Fibroblast of skin of right biceps (primary cell): ENCODE measurements at regions not wholly inside any gene's neighbourhood (a gene's known extent, or its start where the extent isn't known, plus 50 kb on each side); places are given as distances from the start of the nearest gene placed in this dataset.
A peak's percentile ranks its signal among the peaks of the same experiment; 100 is the strongest.
"Not testable (repeated sequence)": the region's sequence is repeated elsewhere in the genome, so short reads cannot be mapped to it uniquely, and the experiment has no call there.

ENCODE experiments used
- DNase-seq: peaks from one replicate; pipeline ENCODE4 v3.0.0-alpha.2; 2013

- no peak for DNase-seq
These were observed 51.5 kb upstream of the DDR1 start for GRCh38 chr6:30832864-30833263.

- DNase-seq, result no peak
These were observed 53.9 kb upstream of the DDR1 start for GRCh38 chr6:30830438-30830837.

- DNase-seq, result no peak
These were observed 54.6 kb upstream of the DDR1 start for GRCh38 chr6:30829639-30830255.

- no peak for DNase-seq
These were observed 55.3 kb upstream of the DDR1 start for GRCh38 chr6:30829033-30829432.

DNA sequence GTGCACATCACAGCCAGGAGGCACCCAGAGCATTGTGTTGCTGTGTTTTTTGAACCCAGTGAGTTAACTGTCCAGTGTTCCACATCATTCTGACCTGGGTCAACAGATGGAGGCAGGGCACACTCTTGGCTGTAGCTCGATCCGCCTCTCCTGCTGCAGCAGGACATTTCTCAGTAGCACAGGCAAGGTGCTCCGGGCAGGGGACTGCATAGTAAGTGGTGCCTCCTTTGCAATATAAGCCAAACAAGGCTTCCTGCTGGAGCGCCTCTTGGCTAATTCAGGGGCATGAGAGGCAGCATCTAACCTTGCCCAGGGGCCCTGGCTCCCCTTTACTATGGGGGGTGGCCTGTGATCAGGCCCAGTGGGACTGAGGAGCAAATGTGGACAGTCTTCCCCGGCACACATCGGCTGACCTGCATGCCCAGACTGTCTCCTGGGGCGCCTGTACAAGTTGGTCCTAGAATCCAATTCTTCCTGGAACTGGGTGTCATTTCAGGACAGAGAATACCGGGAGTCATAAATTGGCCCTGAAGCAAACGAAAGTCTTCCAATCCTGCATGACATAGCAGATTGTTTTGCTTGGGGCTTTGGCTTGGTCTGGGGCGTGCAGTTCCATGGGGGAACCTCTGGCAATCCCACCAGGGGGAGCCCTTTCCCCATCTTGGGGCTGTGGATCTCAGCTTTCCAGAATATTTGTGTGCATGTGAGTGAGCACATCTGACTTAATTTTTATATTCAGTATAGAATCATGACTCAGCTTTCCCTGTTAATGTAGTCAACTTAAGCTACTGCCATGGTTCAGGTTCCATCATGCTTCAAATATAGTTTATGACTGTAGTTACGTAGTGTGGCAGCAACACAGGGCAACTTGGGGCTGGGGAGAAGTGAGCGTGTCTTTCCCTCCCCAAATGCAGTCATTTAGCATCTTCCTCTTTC lies 56.0 kb upstream of the DDR1 start:
- peak; percentile 89 for DNase-seq

- DNase-seq, result no peak
These were observed 57.4 kb upstream of the DDR1 start for GRCh38 chr6:30826961-30827342.

GRCh38 chr6:30824698-30825097 lies 59.6 kb upstream of the DDR1 start:
- no peak for DNase-seq

DNA sequence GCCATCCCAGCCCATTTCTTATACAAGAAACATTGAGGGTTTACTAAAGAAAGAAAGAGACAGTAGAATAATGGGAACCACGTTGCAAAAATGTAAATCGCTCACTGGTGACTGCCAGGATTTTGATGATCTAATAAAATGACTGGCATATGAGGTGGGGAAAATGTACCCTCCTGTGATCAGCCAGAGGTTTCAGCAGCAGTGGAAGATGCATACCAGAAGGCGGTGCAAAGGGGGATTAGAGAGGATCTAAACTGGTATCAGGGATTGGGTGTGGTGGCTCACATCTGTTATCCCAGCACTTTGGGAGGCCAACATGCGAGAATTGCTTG lies 60.8 kb upstream of the DDR1 start:
- DNase-seq, result no peak

DNA sequence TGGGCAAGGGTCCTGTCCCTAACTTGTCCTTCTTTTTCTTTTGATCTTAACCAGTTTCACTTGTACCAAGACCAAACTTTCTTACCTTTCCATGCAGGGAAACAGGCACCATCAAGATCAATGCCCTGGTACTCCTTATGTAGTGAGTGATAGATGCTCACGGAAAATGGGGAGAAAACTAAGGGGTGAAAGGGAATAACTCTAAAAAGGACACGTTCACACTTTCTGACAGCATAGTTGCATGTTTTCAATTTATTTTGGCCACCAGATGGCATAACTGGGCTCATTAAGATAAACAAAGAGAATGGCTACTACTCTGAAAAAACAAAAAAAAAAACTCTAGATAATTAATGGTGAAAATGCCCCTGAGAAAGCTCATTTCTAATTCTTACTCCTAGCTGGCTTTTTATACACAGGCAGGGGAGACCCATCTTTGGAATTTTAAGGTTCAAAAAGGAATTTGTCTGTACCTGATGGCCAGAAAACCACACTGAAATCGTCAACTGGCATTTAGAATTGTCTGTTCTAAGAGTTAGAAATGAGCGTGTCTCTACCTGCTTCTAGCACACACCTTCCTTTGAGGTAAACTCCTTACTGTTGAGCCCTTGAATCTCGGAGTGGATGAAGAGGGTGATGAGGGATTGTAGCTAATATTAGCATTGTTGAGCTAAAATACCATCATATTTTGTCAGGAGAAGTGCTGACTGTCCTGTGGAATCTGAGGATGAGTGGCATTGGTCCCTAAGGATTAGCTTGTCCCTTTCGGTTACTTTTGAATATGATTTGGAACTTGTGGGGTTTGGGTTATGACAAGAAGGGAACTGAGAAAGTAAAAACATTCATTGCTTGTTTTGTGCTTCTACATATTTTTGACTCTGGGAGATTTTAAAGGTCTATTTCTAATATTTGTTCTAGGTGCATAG lies 62.2 kb upstream of the DDR1 start:
- peak; percentile 40 for DNase-seq

- peak; percentile 84 for DNase-seq
These were observed 64.1 kb upstream of the DDR1 start for GRCh38 chr6:30820193-30820592.

DNA sequence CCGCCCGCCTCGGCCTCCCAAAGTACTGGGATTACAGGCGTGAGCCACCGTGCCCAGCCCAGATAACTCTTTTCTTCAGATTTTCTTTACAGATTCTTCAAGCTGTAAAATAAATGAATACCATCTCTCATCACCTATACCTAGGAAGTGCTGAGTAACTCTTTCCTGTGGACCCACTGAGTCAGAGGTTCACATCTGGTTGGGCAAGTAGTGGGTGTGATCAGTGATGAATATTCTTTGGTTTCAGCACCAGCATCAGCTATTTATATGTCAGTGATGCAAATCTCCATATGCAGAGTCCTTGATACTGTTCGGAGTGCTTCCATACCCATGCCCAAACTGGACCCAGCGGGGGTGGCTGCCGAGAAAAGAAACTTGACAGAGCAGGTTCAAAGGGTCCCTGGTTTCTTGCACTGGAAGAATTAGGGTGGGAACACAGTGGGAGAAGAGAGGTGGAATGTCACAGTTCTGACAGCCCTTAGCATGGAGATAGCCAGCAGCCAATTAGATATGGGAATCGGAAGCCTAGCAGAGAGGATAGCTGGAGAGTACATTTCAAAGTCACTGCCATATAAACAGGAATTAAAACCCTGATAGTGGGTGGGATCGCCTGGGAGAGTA lies 64.9 kb upstream of the DDR1 start:
- peak; percentile 60 for DNase-seq

DNA sequence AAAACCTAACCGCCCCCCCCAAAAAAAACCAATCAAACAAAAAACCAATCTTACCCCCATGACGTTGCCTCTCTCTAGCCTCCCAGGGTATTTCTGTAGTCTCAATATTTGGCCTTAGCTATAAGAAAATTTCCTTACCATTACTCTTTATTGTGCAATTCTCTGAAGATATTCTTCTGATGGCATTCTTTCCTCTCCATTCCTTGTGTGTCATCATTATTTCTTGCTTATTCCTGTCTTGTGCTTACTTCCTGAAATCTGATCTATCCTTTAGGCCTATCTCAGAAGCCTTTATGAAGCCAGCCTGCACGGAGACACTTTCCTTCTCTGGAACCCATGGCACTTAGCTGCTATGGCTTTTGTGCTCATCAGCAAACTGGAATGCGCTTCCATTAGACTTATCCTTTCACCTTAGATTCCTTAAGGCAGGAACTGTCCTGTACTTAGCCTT lies 65.9 kb upstream of the DDR1 start:
- peak; percentile 91 for DNase-seq

DNA sequence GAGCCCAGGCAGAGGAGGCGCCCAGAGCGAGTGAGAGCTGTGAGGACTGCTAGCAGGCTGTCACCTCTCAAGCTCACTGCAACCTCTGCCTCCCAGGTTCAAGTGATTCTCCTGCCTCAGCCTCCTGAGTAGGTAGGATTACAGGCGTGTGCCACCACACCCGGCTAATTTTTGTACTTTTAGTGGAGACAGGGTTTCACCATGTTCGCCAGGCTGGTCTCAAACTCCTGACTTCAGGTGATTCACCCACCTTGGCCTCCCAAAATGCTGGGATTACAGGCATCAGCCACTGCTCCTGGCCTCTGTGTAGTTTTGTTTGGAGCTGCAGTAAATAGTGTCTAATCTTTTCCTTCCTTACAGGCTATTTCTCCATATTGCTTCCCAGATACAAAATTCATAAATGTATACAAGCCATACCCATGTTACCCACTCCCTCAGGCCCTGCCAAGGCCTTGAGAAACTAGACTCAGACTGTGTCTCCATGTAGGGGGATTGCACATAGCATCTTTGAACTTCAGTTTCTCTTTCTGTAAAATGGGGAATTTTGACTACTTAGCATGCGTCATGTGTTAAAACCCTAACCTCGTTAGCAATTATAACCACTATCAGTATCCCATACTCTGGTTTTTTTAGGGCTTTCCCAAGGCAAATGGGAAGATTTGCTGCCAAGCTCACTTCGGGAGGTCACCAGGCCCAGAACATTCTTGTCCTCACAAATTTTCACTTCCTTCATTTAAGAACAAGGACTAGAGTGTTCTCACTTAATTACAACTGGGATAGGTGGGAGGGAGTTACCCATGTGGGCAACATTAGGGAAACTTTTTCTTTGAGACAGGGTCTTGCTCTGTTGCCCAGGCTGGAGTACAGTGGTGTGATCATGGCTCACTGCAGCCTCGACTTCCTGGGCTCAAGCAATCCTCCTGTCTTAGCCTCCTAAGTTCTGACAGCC lies 67.3 kb upstream of the DDR1 start:
- no peak for DNase-seq

GRCh38 chr6:30816296-30816695 lies 68.0 kb upstream of the DDR1 start:
- not testable (repeated sequence) for DNase-seq

DNA sequence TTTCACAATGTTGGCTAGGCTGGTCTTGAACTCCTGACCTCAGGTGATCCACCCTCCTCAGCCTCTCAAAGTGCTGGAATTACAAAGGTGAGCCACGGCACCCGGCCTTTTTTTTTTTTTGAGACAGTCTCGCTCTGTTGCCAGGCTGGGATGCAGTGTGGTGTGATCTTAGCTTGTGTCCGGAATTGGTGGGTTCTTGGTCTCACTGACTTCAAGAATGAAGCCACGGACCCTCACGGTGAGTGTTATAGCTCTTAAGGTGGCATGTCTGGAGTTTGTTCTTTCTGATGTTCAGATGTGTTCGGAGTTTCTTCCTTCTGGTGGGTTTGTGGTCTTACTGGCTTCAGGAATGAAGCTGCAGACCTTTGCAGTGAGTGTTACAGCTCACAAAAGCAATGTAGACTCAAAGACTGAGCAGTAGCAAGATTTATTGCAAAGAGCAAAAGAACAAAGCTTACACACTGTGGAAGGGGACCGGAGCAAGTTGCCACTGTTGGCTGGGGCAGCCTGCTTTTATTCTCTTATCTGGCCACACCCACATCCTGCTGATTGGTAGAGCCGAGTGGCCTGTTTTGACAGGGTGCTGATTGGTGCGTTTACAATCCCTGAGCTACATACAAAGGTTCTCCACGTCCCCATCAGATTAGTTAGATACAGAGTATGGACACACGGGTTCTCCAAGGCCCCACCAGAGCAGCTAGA lies 69.1 kb upstream of the DDR1 start:
- peak; percentile 22 for DNase-seq

DNA sequence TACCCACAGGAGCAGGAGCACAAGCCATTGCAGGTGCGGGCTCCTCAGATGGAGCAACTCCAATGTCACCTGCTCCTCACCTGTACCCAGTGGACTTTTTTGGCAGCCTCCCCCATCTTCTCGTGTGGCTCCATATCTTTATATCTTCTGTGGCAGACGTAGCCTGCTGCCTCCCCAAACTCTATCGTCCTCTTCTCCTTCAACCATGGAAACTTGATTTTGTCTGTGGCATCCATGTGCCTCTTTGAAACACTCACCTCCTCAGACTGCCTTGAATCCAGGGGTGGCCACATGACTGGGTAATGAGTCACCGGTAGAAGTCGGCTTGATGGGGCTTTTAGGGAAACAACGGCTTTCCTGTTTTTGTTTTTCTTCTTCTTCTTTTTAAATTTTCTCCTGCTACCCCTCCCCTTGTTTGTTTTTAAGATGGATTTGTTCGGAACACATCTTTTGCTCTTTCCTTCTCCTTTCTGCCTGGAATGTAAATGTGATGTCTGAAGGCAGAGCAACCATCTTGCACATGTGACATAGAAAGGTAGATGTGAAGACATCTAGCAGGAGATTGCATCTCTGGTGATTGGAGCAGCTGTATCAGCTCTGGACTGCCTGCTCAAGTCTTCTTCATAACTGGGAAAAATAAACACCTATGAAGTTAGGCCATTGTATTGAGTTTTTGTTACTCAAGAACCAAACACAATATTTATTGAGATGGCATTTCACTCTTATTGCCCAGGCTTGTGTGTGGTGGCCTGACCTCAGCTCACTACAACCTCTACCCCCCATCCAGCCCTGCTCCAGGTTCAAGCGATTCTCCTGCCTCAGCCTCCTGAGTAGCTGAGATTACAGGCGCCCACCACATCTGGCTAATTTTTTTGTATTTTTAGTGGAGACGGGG lies 69.9 kb upstream of the DDR1 start:
- DNase-seq, result peak; percentile 87

DNA sequence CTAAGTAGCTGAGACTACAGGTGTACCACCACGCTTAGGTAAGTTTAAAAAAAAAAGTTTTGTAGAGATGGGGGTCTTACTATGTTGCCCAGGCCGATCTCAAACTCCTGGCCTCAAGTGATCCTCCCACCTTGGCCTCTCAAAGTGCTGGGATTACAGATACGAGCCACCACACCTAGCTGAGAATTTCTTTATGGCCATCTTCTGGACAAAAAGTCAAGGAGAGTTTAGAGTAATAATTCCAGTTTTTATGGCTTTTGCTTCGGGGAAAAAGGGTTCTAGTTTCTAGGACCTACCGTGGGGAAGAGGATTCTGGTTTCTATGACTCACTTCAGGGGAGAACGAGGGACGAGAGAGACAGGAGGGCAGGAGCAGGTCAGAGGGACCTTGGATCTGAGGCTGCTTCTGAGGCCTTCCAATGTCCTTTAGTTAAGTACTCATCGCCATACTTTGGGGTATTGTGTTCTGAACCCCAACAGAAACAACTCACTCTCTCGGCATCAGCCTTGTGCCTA lies 69.3 kb upstream of the IER3 start:
- DNase-seq, result peak; percentile 34

- no peak for DNase-seq
These were observed 66.5 kb upstream of the IER3 start for GRCh38 chr6:30810813-30811339.

GRCh38 chr6:30807566-30807965 lies 63.2 kb upstream of the IER3 start:
- DNase-seq, result not testable (repeated sequence)
